ENCODE measurements at regions not wholly inside any gene's neighbourhood (a gene's known extent, or its start where the extent isn't known, plus 50 kb on each side); places are given as distances from the start of the nearest gene placed in this dataset.
A peak's percentile ranks its signal among the peaks of the same experiment; 100 is the strongest.

- TF ChIP-seq CTCF (conservative IDR thresholded peaks at IDR 0.05; ENCODE audit: low read depth, low read length) (peak; percentile 37; the same call in 1 of the 2 replicates), EZH2 (IDR thresholded peaks at IDR 0.05; ENCODE audit: borderline replicate concordance, low read depth, low read length, poor library complexity, severe bottlenecking) (no peak)
Observed at GRCh38 chr4:32042486-32043247, 1322.5 kb downstream of the PCDH7 start.
